ENCODE measurements at regions not wholly inside any gene's neighbourhood (a gene's known extent, or its start where the extent isn't known, plus 50 kb on each side); places are given as distances from the start of the nearest gene placed in this dataset.

- no peak for TF ChIP-seq CTCF (conservative IDR thresholded peaks at IDR 0.05)
- no peak for TF ChIP-seq ZFX (IDR thresholded peaks at IDR 0.05)
Observed at GRCh38 chr13:109422161-109422560, 364.2 kb downstream of the IRS2 start.
